SK-N-MC (cell line): ENCODE measurements at regions not wholly inside any gene's neighbourhood (a gene's known extent, or its start where the extent isn't known, plus 50 kb on each side); places are given as distances from the start of the nearest gene placed in this dataset.

Experiments
- DNase-seq: peaks from one replicate; pipeline ENCODE4 v3.0.0-alpha.2; 2011; ENCODE audit warnings: low read depth, low spot score
- H3K27ac ChIP-seq: fragments of 200-600 bp; sonication (generic); 2 replicates; pipeline ENCODE4 v1.5.1; 2016; ENCODE audit warnings: mixed run types
- H3K36me3 ChIP-seq: fragments of 200-600 bp; sonication (generic); 2 replicates; pipeline ENCODE4 v1.6.1; 2017; ENCODE audit warnings: antibody characterized with exemption, low read length, mixed read lengths; ENCODE audit not compliant: insufficient read depth
- H3K4me3 ChIP-seq: fragments of 200-600 bp; sonication (generic); 2 replicates; pipeline ENCODE4 v1.5.1; 2016
- H3K9ac ChIP-seq: fragments of 200-600 bp; sonication (generic); 2 replicates; pipeline ENCODE4 v1.8.0; 2017; ENCODE audit warnings: mixed run types, mixed read lengths; ENCODE audit not compliant: insufficient read length
- H3K9me3 ChIP-seq: fragments of 200-600 bp; sonication (generic); 2 replicates; pipeline ENCODE4 v1.6.1; 2017; ENCODE audit warnings: low read depth, mild to moderate bottlenecking, antibody characterized with exemption, low read length, moderate library complexity, mixed read lengths
- EZH2 ChIP-seq: fragments of 200-600 bp; sonication (generic); IDR thresholded peaks from one replicate; pipeline ENCODE4 v1.6.1; 2017; ENCODE audit warnings: antibody characterized with exemption
- FOXP2 ChIP-seq: optimal IDR thresholded peaks from 2 replicates; pipeline ENCODE3; 2011; ENCODE audit warnings: mild to moderate bottlenecking, moderate library complexity; ENCODE audit not compliant: insufficient read depth; ENCODE audit errors: extremely low read length, control extremely low read depth
- POLR2AphosphoS5 ChIP-seq: IDR thresholded peaks from 2 replicates; pipeline ENCODE4 v1.6.1; 2012; ENCODE audit warnings: mild to moderate bottlenecking, low read depth, low read length, borderline replicate concordance

DNA sequence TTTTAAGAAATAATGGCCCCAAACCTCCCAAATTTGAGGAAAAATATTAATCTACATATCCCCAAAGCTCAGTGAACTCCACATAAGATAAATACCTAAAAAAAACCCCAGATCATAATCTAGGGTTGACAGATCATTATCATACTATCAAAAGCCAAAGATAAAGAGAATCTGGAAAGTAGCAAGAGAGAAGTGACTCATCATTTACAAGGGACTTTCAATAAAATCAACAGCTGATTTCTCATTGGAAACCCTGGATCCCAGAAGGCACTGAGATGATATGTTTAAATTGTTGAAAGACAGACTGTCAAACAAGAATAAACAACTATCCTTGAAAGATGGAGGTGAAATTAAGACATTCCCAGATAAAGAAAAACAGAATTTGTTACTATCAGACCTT is 199.3 kb downstream of the KCNRG start:
- Histone ChIP-seq H3K36me3 (no peaks in the 10 kb centered on the region), H3K9me3 (no peaks in the 10 kb centered on the region), H3K27ac (no peak overlapping the region), H3K4me3 (no peak overlapping the region), H3K9ac (no peak overlapping the region)
- no peak for DNase-seq
- TF ChIP-seq POLR2AphosphoS5 (no peak), FOXP2 (no peak), EZH2 (no peak)

DNA sequence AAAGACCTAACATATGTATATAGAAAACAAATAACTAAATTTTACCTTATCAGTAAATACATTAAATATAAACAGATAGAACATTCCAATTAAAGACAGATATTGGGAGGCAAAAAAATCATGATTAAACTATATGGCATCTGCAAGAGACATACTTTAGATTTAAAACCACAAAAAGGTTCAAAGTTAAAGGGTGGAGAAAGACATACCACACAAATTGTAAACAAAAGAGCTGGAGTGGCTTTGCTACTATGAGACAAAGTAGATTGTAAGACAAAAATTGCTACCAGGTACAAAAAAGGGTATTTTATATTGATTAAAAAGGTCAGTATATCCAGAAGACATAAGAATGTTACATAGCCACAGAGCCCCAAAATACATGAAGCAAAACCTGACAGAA is 200.2 kb downstream of the KCNRG start:
- DNase-seq: no peak
- H3K36me3 ChIP-seq: no peaks in the 10 kb centered on the region
- TF ChIP-seq FOXP2 (no peak), POLR2AphosphoS5 (no peak), EZH2 (no peak)
- no peak overlapping the region for H3K27ac ChIP-seq
- H3K9me3 ChIP-seq: no peaks in the 10 kb centered on the region
- H3K9ac ChIP-seq: no peak overlapping the region
- no peak overlapping the region for H3K4me3 ChIP-seq

DNA sequence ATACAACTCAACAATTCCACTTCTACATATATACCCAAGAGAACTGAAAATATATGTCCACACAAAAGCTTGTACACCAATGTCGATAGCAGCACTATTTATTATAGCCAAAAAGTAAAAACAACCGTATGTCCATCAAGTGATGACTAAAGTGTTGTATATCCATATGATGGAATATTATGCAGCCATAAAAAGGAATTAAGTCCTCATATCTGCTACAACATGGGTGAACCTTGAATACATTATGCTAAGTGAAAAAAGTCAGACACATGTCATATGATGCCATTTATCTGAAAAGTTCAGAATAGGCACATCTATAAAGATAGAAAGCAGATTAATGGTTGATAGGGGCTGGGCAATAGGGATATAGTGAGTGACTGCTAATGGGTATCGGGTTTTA is 204.5 kb downstream of the KCNRG start:
- Histone ChIP-seq H3K36me3 (no peaks in the 10 kb centered on the region), H3K27ac (no peak overlapping the region), H3K4me3 (no peak overlapping the region), H3K9ac (no peak overlapping the region), H3K9me3 (no peaks in the 10 kb centered on the region)
- no peak for DNase-seq
- TF ChIP-seq EZH2 (no peak), FOXP2 (no peak), POLR2AphosphoS5 (no peak)

DNA sequence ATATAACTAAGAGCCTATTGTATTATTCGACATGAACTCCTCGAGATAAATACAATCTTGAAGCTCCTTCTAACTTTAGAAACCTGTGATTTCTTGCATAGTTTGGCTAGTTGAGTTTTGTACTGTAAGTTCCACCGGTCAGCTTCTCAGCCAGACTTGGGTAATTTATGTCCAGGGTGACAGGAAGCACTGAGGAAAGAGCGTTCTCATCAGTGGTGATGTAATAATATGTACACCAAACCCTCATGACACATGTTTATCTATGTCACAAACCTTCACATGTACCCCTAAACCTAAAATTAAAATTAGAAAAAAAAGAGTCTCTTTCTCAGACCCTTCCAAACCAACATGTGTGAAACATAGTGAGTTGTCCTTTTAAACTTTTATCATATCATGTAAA is 205.7 kb downstream of the KCNRG start:
- Histone ChIP-seq H3K9ac (no peak overlapping the region), H3K36me3 (no peaks in the 10 kb centered on the region), H3K27ac (no peak overlapping the region), H3K4me3 (no peak overlapping the region), H3K9me3 (no peaks in the 10 kb centered on the region)
- no peak for DNase-seq
- no peak for TF ChIP-seq POLR2AphosphoS5
- no peak for TF ChIP-seq FOXP2
- TF ChIP-seq EZH2: no peak

DNA sequence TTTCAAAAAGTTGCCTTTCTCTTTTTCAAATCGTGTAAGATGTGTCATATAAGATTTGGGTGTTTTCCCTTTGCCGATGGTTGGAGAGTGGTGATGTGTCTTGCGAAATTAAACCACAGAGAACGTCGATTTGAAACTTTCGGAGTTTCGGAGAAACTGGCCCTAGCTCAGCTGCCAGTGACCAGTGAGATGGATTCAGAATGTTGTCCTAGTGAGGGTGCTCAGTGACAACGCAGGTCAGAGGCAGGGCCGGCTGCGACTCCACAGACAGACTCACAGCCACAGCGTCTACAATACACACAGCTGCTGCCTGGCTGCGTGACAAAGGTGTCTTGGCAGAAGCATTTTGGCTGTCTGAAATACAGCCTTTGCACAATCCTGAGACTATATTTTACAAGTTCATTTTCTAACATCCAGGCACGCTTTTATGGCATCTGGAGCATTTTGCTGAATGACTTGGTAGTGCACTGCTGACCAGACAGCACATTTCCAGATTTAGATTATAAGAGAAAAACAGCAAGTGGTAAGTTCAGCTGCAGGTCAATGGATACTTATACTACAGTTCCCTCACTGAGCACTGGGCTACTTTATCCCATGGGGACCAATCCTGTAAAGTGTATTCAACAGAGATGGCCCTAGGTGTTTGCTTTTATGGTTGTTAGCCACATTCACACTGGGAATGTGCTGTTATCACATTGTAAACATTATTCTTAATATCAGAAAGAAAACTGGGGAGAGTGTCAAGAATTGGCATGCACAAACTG is 207.5 kb downstream of the KCNRG start:
- DNase-seq: no peak
- Histone ChIP-seq H3K27ac (no peak overlapping the region), H3K9ac (no peak overlapping the region), H3K9me3 (no peaks in the 10 kb centered on the region), H3K4me3 (no peak overlapping the region), H3K36me3 (no peaks in the 10 kb centered on the region)
- TF ChIP-seq POLR2AphosphoS5 (no peak), EZH2 (no peak), FOXP2 (no peak)

DNA sequence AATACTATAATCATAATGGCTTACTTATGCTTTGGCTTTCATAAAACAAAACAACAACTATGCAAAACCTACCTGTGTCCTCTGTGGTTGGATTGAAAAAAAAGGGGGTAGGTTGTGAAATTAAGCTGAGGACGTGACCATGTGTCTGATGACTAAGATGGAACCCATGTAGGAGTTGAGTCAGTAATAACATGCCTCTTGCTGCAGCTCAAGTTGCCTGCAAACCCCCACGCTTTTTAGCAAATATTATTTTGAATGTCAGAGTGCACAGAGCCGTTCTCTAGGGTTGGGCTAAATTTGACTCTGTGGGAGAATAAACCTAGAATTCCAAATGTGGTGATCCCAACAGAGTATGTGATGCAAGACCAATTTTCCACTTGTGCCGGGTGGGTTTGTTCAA is 209.3 kb downstream of the KCNRG start:
- Histone ChIP-seq H3K36me3 (no peaks in the 10 kb centered on the region), H3K27ac (no peak overlapping the region), H3K9ac (no peak overlapping the region), H3K4me3 (no peak overlapping the region), H3K9me3 (no peaks in the 10 kb centered on the region)
- no peak for TF ChIP-seq EZH2
- no peak for TF ChIP-seq POLR2AphosphoS5
- TF ChIP-seq FOXP2: no peak
- DNase-seq: no peak

DNA sequence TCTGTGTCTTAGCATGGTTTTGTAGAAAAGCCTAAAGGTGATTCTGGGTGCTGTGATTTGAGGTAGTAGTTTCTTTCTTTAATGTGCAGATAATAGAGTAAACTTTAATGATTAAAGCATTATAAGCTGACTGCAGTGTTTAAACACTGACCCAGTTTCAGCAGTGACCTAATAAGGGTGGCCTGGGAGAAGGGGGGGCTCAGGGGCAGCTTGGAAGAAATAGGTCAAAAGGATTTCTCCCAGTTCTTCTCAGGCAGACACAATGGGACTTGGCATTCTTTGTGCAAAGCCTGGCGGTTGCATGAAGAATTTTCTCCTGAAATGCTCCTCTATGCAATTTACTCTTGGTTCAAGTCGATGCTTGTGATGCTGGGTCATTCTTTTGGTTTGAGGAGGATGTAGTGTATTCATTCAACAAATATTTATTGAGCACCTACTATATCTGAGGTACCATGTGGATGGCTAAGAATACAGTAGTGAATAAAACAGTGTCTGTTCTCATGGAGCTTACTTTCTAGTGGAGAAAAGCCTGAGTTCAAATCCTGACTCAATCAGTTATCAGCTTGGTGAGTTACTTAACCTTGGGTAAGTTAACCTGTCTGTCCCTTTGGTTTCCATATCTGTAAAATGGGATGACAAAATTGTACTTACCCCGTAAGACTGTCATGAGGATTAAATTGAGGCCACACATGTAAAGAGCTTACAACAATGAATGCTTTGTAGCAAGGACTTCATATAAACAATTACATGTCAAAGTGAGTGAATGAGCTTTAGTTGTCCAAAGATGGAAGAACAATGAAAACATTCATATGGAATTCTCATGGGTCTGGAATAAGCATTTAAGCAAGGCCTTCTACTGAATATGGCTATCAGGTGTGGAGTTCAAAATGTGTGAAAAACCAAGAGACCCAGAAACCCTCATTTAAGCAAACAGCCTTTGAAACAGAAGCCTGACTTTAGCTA is 210.2 kb downstream of the KCNRG start:
- Histone ChIP-seq H3K9ac (no peak overlapping the region), H3K9me3 (no peaks in the 10 kb centered on the region), H3K36me3 (no peaks in the 10 kb centered on the region), H3K27ac (no peak overlapping the region), H3K4me3 (no peak overlapping the region)
- DNase-seq: no peak
- TF ChIP-seq EZH2: no peak
- TF ChIP-seq FOXP2: no peak
- no peak for TF ChIP-seq POLR2AphosphoS5

DNA sequence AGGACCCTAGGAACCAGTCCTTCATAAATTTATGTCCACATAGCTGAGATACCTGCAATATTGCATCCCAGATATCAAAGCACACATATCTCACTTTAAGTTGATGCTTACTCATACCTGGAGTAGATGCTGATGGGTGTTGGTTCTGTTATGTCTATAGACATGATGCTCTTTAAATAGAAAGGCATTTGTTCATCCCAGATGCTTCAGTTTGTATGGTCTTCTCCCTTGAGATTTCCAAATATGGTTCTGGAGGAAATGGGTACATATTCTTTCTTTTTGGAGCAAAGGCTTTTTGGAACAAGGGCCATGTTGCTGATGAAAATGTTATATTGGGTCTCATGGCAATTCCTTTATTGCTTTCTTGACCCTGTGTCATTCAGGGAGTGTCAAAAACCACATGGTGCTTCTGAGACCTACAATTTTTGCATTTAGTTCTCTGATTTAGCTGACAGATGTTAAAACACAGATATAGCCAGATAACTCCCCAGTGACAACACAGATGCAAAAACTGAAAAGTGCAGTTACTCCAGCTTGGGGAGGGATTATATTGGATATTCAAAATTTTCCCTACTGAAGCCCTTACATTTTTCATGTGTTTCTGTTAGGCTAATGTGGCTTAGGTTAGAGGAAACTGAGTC is 211.4 kb downstream of the KCNRG start:
- DNase-seq: no peak

More for the DNA sequence above, 211.4 kb downstream of the KCNRG start:
- no peak for TF ChIP-seq FOXP2
- no peak for TF ChIP-seq EZH2
- no peak for TF ChIP-seq POLR2AphosphoS5
- Histone ChIP-seq H3K9me3 (no peaks in the 10 kb centered on the region), H3K4me3 (no peak overlapping the region), H3K9ac (no peak overlapping the region), H3K27ac (no peak overlapping the region), H3K36me3 (no peaks in the 10 kb centered on the region)
